ENCODE measurements at regions not wholly inside any gene's neighbourhood (a gene's known extent, or its start where the extent isn't known, plus 50 kb on each side); places are given as distances from the start of the nearest gene placed in this dataset.

DNA sequence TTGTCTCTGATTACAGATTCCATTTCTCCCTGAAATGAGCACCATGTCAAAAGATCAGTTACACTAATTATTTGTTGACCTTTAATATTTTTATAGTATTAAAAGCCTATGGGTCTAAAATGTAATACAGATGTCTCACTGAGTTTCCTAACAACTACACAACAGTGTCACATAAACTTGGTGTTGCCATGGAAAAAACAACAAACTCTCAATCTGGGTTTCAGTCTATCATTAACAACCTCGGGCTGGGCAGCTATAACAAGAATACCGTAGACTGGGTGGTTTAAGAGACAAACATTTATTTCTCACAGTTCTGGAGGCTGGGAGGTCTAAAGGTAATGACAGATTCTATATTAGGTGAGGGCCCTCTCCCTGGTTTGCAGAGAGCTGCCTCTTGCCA, 407.1 kb downstream of the HNRNPD start:
- Histone ChIP-seq H3K27me3 (no peaks in the 10 kb centered on the region), H3K9me3 (no peaks in the 10 kb centered on the region), H3K36me3 (no peaks in the 10 kb centered on the region), H3K4me1 (no peaks in the 10 kb centered on the region), H3K4me3 (no peak overlapping the region), H3K27ac (no peak overlapping the region)
- intact Hi-C loops (cut with DNase I): no loop called here
- TF ChIP-seq, protein P1, sequence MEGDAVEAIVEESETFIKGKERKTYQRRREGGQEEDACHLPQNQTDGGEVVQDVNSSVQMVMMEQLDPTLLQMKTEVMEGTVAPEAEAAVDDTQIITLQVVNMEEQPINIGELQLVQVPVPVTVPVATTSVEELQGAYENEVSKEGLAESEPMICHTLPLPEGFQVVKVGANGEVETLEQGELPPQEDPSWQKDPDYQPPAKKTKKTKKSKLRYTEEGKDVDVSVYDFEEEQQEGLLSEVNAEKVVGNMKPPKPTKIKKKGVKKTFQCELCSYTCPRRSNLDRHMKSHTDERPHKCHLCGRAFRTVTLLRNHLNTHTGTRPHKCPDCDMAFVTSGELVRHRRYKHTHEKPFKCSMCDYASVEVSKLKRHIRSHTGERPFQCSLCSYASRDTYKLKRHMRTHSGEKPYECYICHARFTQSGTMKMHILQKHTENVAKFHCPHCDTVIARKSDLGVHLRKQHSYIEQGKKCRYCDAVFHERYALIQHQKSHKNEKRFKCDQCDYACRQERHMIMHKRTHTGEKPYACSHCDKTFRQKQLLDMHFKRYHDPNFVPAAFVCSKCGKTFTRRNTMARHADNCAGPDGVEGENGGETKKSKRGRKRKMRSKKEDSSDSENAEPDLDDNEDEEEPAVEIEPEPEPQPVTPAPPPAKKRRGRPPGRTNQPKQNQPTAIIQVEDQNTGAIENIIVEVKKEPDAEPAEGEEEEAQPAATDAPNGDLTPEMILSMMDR (IDR thresholded peaks at IDR 0.05): no peak
- no peak for ATAC-seq
- 59 to 76% methylated on average over 2 of the region's 2 CpGs for WGBS, 2 donors
- no peak for DNase-seq

DNA sequence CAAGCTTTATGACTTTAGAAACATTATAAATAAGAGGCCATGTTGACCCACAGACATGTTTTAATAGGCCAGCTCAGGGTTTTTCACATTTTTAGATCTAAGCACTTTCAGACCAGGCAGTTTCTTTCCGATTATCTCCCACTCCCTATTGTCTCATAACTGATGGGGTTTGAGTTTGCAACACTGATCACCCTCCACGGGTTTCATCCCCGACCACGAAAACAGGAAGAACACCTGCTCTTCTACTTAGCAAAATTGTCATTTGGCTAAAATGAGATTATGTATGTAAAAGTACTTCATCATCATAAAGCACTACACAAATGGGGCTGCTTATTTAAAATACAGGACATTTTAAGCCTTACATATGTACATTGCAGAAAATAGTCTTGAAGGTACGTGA, 407.9 kb downstream of the HNRNPD start:
- intact Hi-C loops (cut with DNase I): no loop called here
- DNase-seq: no peak
- 58 to 79% methylated on average over 5 of the region's 5 CpGs for WGBS, 2 donors

DNA sequence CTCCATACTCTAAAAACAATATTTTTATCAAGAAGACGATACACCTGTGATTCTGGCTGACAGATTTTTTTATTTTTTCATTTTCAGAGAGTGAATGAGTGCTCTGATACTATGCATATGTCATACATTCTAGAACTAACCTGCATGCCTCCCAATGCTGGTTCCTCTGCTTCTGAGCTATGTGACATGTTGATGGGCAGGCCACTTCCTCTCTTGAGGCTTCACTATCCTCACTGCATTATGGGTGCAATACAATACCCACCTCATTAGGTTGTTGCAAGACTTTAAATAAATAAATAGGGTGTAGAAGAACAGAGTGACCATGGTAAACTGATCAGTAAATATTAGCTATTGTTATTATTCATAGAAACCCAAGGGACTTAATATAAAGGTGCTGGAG, 408.3 kb downstream of the HNRNPD start:
- TF ChIP-seq, protein P1 (IDR thresholded peaks at IDR 0.05): no peak
- DNase-seq (no peak), ATAC-seq (no peak)
- no peaks in the 10 kb centered on the region for H3K4me1 ChIP-seq
- H3K27ac ChIP-seq: no peak overlapping the region
- H3K9me3 ChIP-seq: no peaks in the 10 kb centered on the region
- no peaks in the 10 kb centered on the region for H3K36me3 ChIP-seq
- intact Hi-C loops (cut with DNase I): no loop called here
- no peak overlapping the region for H3K4me3 ChIP-seq
- 73 to 90% methylated on average over 1 of the region's 1 CpG for WGBS, 2 donors
- H3K27me3 ChIP-seq: no peaks in the 10 kb centered on the region

More for the DNA sequence above, 407.9 kb downstream of the HNRNPD start:
- Histone ChIP-seq H3K27ac (no peak overlapping the region), H3K36me3 (no peaks in the 10 kb centered on the region), H3K9me3 (no peaks in the 10 kb centered on the region), H3K4me3 (no peak overlapping the region), H3K4me1 (no peaks in the 10 kb centered on the region), H3K27me3 (no peaks in the 10 kb centered on the region)
- no peak for ATAC-seq
- TF ChIP-seq, protein P1 (IDR thresholded peaks at IDR 0.05): no peak

DNA sequence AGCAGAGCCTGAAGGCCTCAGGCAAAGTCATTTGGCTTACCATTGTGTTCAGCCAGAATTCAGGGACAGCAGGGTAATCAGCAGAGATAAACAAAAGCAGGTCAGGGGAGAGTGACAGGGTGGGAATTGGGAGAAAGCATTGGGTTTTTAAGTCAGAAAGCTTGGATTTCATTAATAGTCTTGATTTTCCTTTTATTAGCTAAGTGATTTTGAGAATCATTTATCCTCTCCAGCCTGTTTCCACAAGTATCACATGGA, 410.1 kb downstream of the HNRNPD start:
- Histone ChIP-seq H3K36me3 (no peaks in the 10 kb centered on the region), H3K4me1 (no peaks in the 10 kb centered on the region), H3K4me3 (no peak overlapping the region), H3K27ac (no peak overlapping the region), H3K27me3 (no peaks in the 10 kb centered on the region), H3K9me3 (no peaks in the 10 kb centered on the region)
- DNase-seq (no peak), ATAC-seq (no peak)
- TF ChIP-seq, protein P1 (IDR thresholded peaks at IDR 0.05): no peak
- intact Hi-C loops (cut with DNase I): no loop called here

All from heart right ventricle (tissue), 16 donors.